ENCODE measurements at regions not wholly inside any gene's neighbourhood (a gene's known extent, or its start where the extent isn't known, plus 50 kb on each side); places are given as distances from the start of the nearest gene placed in this dataset.

DNA sequence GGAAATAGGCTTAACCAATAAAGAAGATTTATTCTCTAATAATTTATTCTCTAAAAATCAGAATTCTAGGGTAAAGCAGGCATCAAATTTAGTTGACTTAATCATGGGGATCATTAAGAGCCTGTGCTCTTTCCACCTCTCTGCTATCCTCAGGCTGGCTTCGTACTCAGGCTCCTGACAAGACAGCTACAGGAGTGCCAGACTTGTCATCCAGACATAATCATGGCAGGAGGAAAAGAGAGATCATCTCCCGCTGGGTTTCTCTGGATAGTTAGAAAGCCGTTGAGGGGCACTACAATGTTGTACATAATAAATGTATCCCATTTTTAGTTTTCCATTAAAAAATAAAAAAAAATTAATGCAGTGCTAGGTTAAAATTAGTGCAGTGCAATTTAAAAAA, 171.9 kb downstream of the SEC61B start:
- ATAC-seq (ENCODE audit: poor library complexity) = no peak
- intact Hi-C loops (cut with DNase I, micrococcal nuclease) = no loop called here
- CTCF ChIA-PET = no interaction called here
- TF ChIP-seq, protein P1, sequence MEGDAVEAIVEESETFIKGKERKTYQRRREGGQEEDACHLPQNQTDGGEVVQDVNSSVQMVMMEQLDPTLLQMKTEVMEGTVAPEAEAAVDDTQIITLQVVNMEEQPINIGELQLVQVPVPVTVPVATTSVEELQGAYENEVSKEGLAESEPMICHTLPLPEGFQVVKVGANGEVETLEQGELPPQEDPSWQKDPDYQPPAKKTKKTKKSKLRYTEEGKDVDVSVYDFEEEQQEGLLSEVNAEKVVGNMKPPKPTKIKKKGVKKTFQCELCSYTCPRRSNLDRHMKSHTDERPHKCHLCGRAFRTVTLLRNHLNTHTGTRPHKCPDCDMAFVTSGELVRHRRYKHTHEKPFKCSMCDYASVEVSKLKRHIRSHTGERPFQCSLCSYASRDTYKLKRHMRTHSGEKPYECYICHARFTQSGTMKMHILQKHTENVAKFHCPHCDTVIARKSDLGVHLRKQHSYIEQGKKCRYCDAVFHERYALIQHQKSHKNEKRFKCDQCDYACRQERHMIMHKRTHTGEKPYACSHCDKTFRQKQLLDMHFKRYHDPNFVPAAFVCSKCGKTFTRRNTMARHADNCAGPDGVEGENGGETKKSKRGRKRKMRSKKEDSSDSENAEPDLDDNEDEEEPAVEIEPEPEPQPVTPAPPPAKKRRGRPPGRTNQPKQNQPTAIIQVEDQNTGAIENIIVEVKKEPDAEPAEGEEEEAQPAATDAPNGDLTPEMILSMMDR (IDR thresholded peaks at IDR 0.05) = no peak
- no peak overlapping the region for H3K4me3 Mint-ChIP-seq
- Histone ChIP-seq H3K4me3 (ENCODE audit: low read length) (no peak overlapping the region), H3K27ac (ENCODE audit: low read depth in 1 of 2, low read length in 2 of 2) (no peak overlapping the region), H3K9me3 (ENCODE audit: control insufficient read depth in 1 of 2, insufficient read depth in 1 of 2, low read length in 2 of 2) (no peaks in the 10 kb centered on the region), H3K36me3 (ENCODE audit: insufficient read depth, low read length) (no peaks in the 10 kb centered on the region), H3K4me1 (ENCODE audit: insufficient read depth, low read length) (no peaks in the 10 kb centered on the region), H3K27me3 (ENCODE audit: control insufficient read depth in 1 of 2, insufficient read depth in 2 of 2, low read length in 2 of 2) (no peaks in the 10 kb centered on the region)
- no peaks in the 10 kb centered on the region for H3K27me3 Mint-ChIP-seq
- POLR2A ChIA-PET = no interaction called here
- H3K27ac Mint-ChIP-seq = no peak overlapping the region
- H3K4me1 Mint-ChIP-seq (ENCODE audit: low read depth) = no peaks in the 10 kb centered on the region
- H3K36me3 Mint-ChIP-seq (ENCODE audit: low read depth) = no peaks in the 10 kb centered on the region
- DNase-seq = no peak
- H3K9me3 Mint-ChIP-seq = no peaks in the 10 kb centered on the region

DNA sequence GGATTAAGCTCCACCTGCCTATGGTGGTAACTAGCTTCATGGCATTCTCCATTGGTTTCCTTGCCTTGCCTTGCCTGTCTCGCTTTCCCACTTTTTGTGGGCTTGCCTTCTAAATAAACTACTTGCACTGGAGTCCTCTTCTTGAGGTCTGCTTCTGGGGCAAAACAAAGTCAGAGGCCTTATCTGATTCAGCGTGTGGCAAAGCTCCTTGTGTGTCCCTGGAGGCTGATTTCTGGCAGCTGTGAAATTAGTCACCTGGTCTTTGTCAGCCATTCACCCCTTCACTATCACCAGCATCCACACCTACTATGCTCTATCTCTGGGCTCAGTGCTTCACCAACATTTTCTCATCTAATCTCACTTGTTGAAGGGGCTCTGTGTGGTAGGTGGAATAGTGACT, 176.2 kb downstream of the SEC61B start:
- ChIA-PET POLR2A (no interaction called here), CTCF (no interaction called here)
- H3K27me3 Mint-ChIP-seq = no peaks in the 10 kb centered on the region
- no peak for ATAC-seq (ENCODE audit: poor library complexity)
- no peaks in the 10 kb centered on the region for H3K36me3 ChIP-seq (ENCODE audit: insufficient read depth, low read length)
- H3K4me1 ChIP-seq (ENCODE audit: insufficient read depth, low read length) = no peaks in the 10 kb centered on the region
- H3K9me3 ChIP-seq (ENCODE audit: control insufficient read depth in 1 of 2, insufficient read depth in 1 of 2, low read length in 2 of 2) = no peaks in the 10 kb centered on the region
- no peak overlapping the region for H3K4me3 Mint-ChIP-seq
- no peak overlapping the region for H3K27ac ChIP-seq (ENCODE audit: low read depth in 1 of 2, low read length in 2 of 2)
- TF ChIP-seq, protein P1 (IDR thresholded peaks at IDR 0.05) = no peak
- H3K27ac Mint-ChIP-seq = no peak overlapping the region
- no peaks in the 10 kb centered on the region for H3K4me1 Mint-ChIP-seq (ENCODE audit: low read depth)
- intact Hi-C loops (cut with DNase I, micrococcal nuclease) = no loop called here
- DNase-seq = no peak
- no peaks in the 10 kb centered on the region for H3K36me3 Mint-ChIP-seq (ENCODE audit: low read depth)
- no peaks in the 10 kb centered on the region for H3K9me3 Mint-ChIP-seq
- no peak overlapping the region for H3K4me3 ChIP-seq (ENCODE audit: low read length)
- no peaks in the 10 kb centered on the region for H3K27me3 ChIP-seq (ENCODE audit: control insufficient read depth in 1 of 2, insufficient read depth in 2 of 2, low read length in 2 of 2)

DNA sequence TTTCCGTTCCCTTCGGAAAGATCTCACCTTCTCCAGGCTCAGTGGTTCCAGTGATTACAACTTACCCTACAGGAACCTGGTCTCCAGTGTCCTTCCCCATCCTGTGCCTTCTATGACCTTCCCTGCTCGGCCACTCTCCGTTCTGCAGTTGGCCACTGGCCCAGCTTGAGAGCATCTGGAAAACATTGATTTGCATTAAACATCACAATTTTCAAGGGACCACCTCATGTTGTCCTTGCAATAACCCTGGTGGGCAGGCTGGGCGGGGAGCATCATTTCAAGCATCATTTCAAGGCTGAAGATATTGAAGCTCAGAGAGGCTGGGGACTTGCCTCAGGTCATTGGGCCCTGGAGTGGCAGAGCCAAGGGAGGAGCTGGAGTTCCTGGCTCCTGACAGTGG, 177.4 kb downstream of the SEC61B start:
- Histone ChIP-seq H3K27ac (ENCODE audit: low read depth in 1 of 2, low read length in 2 of 2) (no peak overlapping the region), H3K4me1 (ENCODE audit: insufficient read depth, low read length) (no peaks in the 10 kb centered on the region), H3K4me3 (ENCODE audit: low read length) (no peak overlapping the region), H3K36me3 (ENCODE audit: insufficient read depth, low read length) (no peaks in the 10 kb centered on the region), H3K27me3 (ENCODE audit: control insufficient read depth in 1 of 2, insufficient read depth in 2 of 2, low read length in 2 of 2) (no peaks in the 10 kb centered on the region), H3K9me3 (ENCODE audit: control insufficient read depth in 1 of 2, insufficient read depth in 1 of 2, low read length in 2 of 2) (no peaks in the 10 kb centered on the region)
- no peak overlapping the region for H3K27ac Mint-ChIP-seq
- ChIA-PET CTCF (no interaction called here), POLR2A (no interaction called here)
- TF ChIP-seq, protein P1 (IDR thresholded peaks at IDR 0.05) = no peak
- intact Hi-C loops (cut with DNase I, micrococcal nuclease) = no loop called here
- H3K27me3 Mint-ChIP-seq = no peaks in the 10 kb centered on the region
- H3K4me1 Mint-ChIP-seq (ENCODE audit: low read depth) = no peaks in the 10 kb centered on the region
- no peaks in the 10 kb centered on the region for H3K36me3 Mint-ChIP-seq (ENCODE audit: low read depth)
- H3K9me3 Mint-ChIP-seq = no peaks in the 10 kb centered on the region
- H3K4me3 Mint-ChIP-seq = no peak overlapping the region
- DNase-seq = no peak
- ATAC-seq (ENCODE audit: poor library complexity) = no peak

All from CD4-positive, alpha-beta T cell (primary cell).